Pancreas (tissue), 10 donors: ENCODE measurements at regions not wholly inside any gene's neighbourhood (a gene's known extent, or its start where the extent isn't known, plus 50 kb on each side); places are given as distances from the start of the nearest gene placed in this dataset.

ENCODE experiments used
- ATAC-seq, 4 donors: fragments of 200-7000 bp; cut with Tn5 transposase; one replicate each; pipeline versions ENCODE4 v1.8.0 to v1.9.1; 2020; ENCODE audit warnings: mild to moderate bottlenecking in 4 of 4, moderate library complexity in 4 of 4
- DNase-seq, 6 donors: peaks; one replicate each; pipeline ENCODE4 v3.0.0-alpha.2; 2020
- FAIRE-seq: peaks from 2 replicates; lab custom pipeline; 2012; peaks lifted over from hg19 to GRCh38; lab: Jason Lieb, UNC
- H3K27ac ChIP-seq, 4 donors: fragments of 200-600 bp; sonication (generic); 1 replicate in 3 of 4; 2 replicates in 1 of 4; pipeline versions ENCODE4 v1.5.0 to v1.8.0; 2020
- H3K27me3 ChIP-seq, 4 donors: fragments of 200-600 bp; one replicate each; pipeline ENCODE4 v1.8.0; 2021
- H3K36me3 ChIP-seq, 3 donors: fragments of 200-600 bp; sonication (generic) in 1 of 3; one replicate each; pipeline versions ENCODE4 v1.5.0 to v1.8.0; 2020 to 2021
- H3K4me1 ChIP-seq, 3 donors: fragments of 200-600 bp; one replicate each; pipeline ENCODE4 v1.8.0; 2021
- H3K4me3 ChIP-seq, 4 donors: fragments of 200-600 bp; sonication (generic) in 2 of 4; one replicate each; pipeline versions ENCODE4 v1.5.0 to v1.8.0; 2020 to 2021
- H3K9me3 ChIP-seq, 4 donors: fragments of 200-600 bp; one replicate each; pipeline ENCODE4 v1.8.0; 2021
- whole genome bisulfite sequencing, 2 donors: extraction: QIAGEN DNeasy Blood & Tissue Kit; methylation state at CpG; one replicate each; pipeline ENCODE4 v1.1.7; 2013; 5-methylcytosine and 5-hydroxymethylcytosine counted together
- intact Hi-C, 3 donors: fragments of 100-400 bp; cut with DNase I; formaldehyde crosslinking; loops; one replicate each; pipeline versions ENCODE4 v1.11.1 to v1.14.2; 2022
- TF ChIP-seq, protein P1 (sequence below), 4 donors: fragments of 200-600 bp; sonication (generic) in 3 of 4; IDR thresholded peaks; one replicate each; pipeline versions ENCODE4 v1.5.0 to v1.8.0; 2021; ENCODE audit warnings: antibody characterized with exemption in 4 of 4
- donor health status: healthy with polysubstance abuse.
- donor health status: DM: no; HTN: no; CAD: no; lungs with moderate emphysema.
- donor health status: DM: no; HTN: no; CAD: no.
- donor health status: control.
- donor health status: control.
- donor health status: Bipolar disorder and iron deficiency.
- donor health status: DM: yes; HTN: yes; CAD: no.
- donor health status: DM: no; HTN: no; CAD: no.
- donor health status: DM: no; HTN: no; CAD: no.
- donor health status: DM: yes; HTN: yes; CAD: no.

- intact Hi-C loops: no loop called here
- Histone ChIP-seq H3K36me3 (no peaks in the 10 kb centered on the region), H3K27ac (no peak overlapping the region), H3K4me3 (no peak overlapping the region), H3K9me3 (no peaks in the 10 kb centered on the region), H3K27me3 (peaks cover 0 to 3% (median 0%) of the 10 kb centered on the region in 4 donors), H3K4me1 (no peaks in the 10 kb centered on the region)
- no peak for FAIRE-seq
- no peak for ATAC-seq
- DNase-seq: no peak
- TF ChIP-seq, protein P1, sequence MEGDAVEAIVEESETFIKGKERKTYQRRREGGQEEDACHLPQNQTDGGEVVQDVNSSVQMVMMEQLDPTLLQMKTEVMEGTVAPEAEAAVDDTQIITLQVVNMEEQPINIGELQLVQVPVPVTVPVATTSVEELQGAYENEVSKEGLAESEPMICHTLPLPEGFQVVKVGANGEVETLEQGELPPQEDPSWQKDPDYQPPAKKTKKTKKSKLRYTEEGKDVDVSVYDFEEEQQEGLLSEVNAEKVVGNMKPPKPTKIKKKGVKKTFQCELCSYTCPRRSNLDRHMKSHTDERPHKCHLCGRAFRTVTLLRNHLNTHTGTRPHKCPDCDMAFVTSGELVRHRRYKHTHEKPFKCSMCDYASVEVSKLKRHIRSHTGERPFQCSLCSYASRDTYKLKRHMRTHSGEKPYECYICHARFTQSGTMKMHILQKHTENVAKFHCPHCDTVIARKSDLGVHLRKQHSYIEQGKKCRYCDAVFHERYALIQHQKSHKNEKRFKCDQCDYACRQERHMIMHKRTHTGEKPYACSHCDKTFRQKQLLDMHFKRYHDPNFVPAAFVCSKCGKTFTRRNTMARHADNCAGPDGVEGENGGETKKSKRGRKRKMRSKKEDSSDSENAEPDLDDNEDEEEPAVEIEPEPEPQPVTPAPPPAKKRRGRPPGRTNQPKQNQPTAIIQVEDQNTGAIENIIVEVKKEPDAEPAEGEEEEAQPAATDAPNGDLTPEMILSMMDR (IDR thresholded peaks at IDR 0.05): no peak
- WGBS, 2 donors: 76 to 92% methylated on average over 3 of the region's 3 CpGs
These were observed 392.0 kb upstream of the DYNLRB2 start for GRCh38 chr16:80148826-80149225.

- 49 to 55% methylated on average over 8 of the region's 8 CpGs for WGBS, 2 donors
- TF ChIP-seq, protein P1 (IDR thresholded peaks at IDR 0.05): no peak
- Histone ChIP-seq H3K4me3 (no peak overlapping the region), H3K27ac (no peak overlapping the region), H3K4me1 (no peaks in the 10 kb centered on the region), H3K9me3 (no peaks in the 10 kb centered on the region), H3K36me3 (no peaks in the 10 kb centered on the region), H3K27me3 (peaks cover 0 to 3% (median 0%) of the 10 kb centered on the region in 4 donors)
- DNase-seq (no peak), ATAC-seq (no peak), FAIRE-seq (no peak)
- intact Hi-C loops: no loop called here
These were observed 393.7 kb upstream of the DYNLRB2 start for GRCh38 chr16:80147026-80147655.

GRCh38 chr16:80144191-80144590 is 396.6 kb upstream of the DYNLRB2 start:
- no peak overlapping the region for H3K4me3 ChIP-seq
- FAIRE-seq (no peak), DNase-seq (no peak), ATAC-seq (no peak)
- no peak overlapping the region for H3K27ac ChIP-seq
- intact Hi-C loops: no loop called here
- H3K4me1 ChIP-seq: no peaks in the 10 kb centered on the region
- no peaks in the 10 kb centered on the region for H3K36me3 ChIP-seq
- no peaks in the 10 kb centered on the region for H3K27me3 ChIP-seq
- TF ChIP-seq, protein P1 (IDR thresholded peaks at IDR 0.05): no peak
- H3K9me3 ChIP-seq: no peaks in the 10 kb centered on the region

DNA sequence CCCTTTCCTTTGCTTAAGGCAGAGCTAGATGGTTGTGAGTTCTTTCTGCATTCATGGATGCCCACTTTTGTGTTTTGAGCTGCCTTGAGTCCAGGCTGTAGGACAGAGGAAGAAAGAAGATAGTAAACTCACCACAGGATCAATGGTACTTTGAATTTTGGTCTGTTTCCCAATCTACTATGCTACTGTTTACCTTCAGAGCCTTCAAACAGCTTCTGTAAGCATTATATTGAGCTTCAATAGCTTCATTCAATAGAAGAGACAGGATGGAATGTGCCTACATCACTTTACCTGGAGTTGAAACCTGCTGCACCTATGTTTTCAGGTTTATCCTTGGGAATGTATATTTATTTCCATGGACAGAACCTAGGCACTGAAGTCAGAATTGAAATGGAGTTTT is 397.9 kb upstream of the DYNLRB2 start:
- FAIRE-seq: no peak
- ATAC-seq: no peak

GRCh38 chr16:80142281-80142680 is 398.5 kb upstream of the DYNLRB2 start:
- DNase-seq (no peak), ATAC-seq (no peak), FAIRE-seq (no peak)
- 55 to 56% methylated on average over 6 of the region's 6 CpGs for WGBS, 2 donors
- H3K36me3 ChIP-seq: no peaks in the 10 kb centered on the region
- H3K27me3 ChIP-seq: no peaks in the 10 kb centered on the region
- no peaks in the 10 kb centered on the region for H3K9me3 ChIP-seq
- H3K4me1 ChIP-seq: no peaks in the 10 kb centered on the region
- intact Hi-C loops: no loop called here
- H3K27ac ChIP-seq: no peak overlapping the region
- TF ChIP-seq, protein P1 (IDR thresholded peaks at IDR 0.05): no peak
- H3K4me3 ChIP-seq: no peak overlapping the region

More for the DNA sequence above, 397.9 kb upstream of the DYNLRB2 start:
- Histone ChIP-seq H3K9me3 (no peaks in the 10 kb centered on the region), H3K4me1 (no peaks in the 10 kb centered on the region), H3K36me3 (no peaks in the 10 kb centered on the region), H3K4me3 (no peak overlapping the region), H3K27me3 (no peaks in the 10 kb centered on the region), H3K27ac (no peak overlapping the region)
- DNase-seq: no peak
- intact Hi-C loops: no loop called here
- TF ChIP-seq, protein P1 (IDR thresholded peaks at IDR 0.05): no peak
